GM21825 (cell line): ENCODE measurements at regions not wholly inside any gene's neighbourhood (a gene's known extent, or its start where the extent isn't known, plus 50 kb on each side); places are given as distances from the start of the nearest gene placed in this dataset.

Source experiments
- ATAC-seq: cut with Tn5 transposase; IDR thresholded peaks from one replicate; pipeline ENCODE4 v1.9.1; 2021; ENCODE audit warnings: mild to moderate bottlenecking, moderate library complexity; ENCODE audit not compliant: unreplicated experiment

- no peak for ATAC-seq
These were observed 354.4 kb downstream of the TUSC7 start for GRCh38 chr3:117063930-117064329.

GRCh38 chr3:117068301-117068700 is 358.7 kb downstream of the TUSC7 start:
- ATAC-seq = no peak

- ATAC-seq = no peak
These were observed 365.2 kb downstream of the TUSC7 start for GRCh38 chr3:117074826-117075225.

- no peak for ATAC-seq
These were observed 370.4 kb downstream of the TUSC7 start for GRCh38 chr3:117079997-117080396.

- no peak for ATAC-seq
These were observed 371.3 kb downstream of the TUSC7 start for GRCh38 chr3:117080872-117081271.

GRCh38 chr3:117084277-117084676 is 374.7 kb downstream of the TUSC7 start:
- ATAC-seq = no peak

GRCh38 chr3:117084739-117085270 is 375.2 kb downstream of the TUSC7 start:
- no peak for ATAC-seq

- ATAC-seq = no peak
These were observed 382.1 kb downstream of the TUSC7 start for GRCh38 chr3:117091676-117092075.

GRCh38 chr3:117096549-117096948 is 387.0 kb downstream of the TUSC7 start:
- ATAC-seq = no peak

GRCh38 chr3:117097351-117097750 is 387.8 kb downstream of the TUSC7 start:
- no peak for ATAC-seq

- no peak for ATAC-seq
These were observed 392.1 kb downstream of the TUSC7 start for GRCh38 chr3:117101697-117102096.

GRCh38 chr3:117102426-117102825 is 392.8 kb downstream of the TUSC7 start:
- ATAC-seq = no peak

GRCh38 chr3:117103675-117104074 is 394.1 kb downstream of the TUSC7 start:
- no peak for ATAC-seq

- ATAC-seq = no peak
These were observed 394.8 kb downstream of the TUSC7 start for GRCh38 chr3:117104381-117104780.

- no peak for ATAC-seq
These were observed 395.2 kb downstream of the TUSC7 start for GRCh38 chr3:117104792-117105191.

GRCh38 chr3:117105686-117106085 is 396.1 kb downstream of the TUSC7 start:
- ATAC-seq = no peak

- ATAC-seq = no peak
These were observed 396.8 kb downstream of the TUSC7 start for GRCh38 chr3:117106396-117106795.

- ATAC-seq = no peak
These were observed 398.4 kb downstream of the TUSC7 start for GRCh38 chr3:117107946-117108345.

- no peak for ATAC-seq
These were observed 399.6 kb downstream of the TUSC7 start for GRCh38 chr3:117109178-117109577.

- ATAC-seq = no peak
These were observed 405.1 kb downstream of the TUSC7 start for GRCh38 chr3:117114517-117115265.

- no peak for ATAC-seq
These were observed 407.8 kb downstream of the TUSC7 start for GRCh38 chr3:117117188-117117936.

GRCh38 chr3:117118604-117119003 is 409.0 kb downstream of the TUSC7 start:
- no peak for ATAC-seq
